SK-N-SH (cell line): ENCODE measurements at regions not wholly inside any gene's neighbourhood (a gene's known extent, or its start where the extent isn't known, plus 50 kb on each side); places are given as distances from the start of the nearest gene placed in this dataset.

Experiments used
- CTCF ChIA-PET: fragments of 300-600, 350-600 bp; formaldehyde crosslinking; extraction: SDS; loops from one replicate; lab custom pipeline; 2021; lab: Yijun Ruan, JAX
- POLR2A ChIA-PET: fragments of 350-600 bp; sonication (Branson Sonifier 250); formaldehyde crosslinking; extraction: SDS; loops from one replicate; lab custom pipeline; 2020; ENCODE audit warnings: antibody characterized with exemption, inconsistent platforms; lab: Yijun Ruan, JAX
- DNase-seq: peaks from one replicate; pipeline ENCODE4 v3.0.0; 2012
- H2AFZ ChIP-seq: fragments of 200-600 bp; sonication (generic); 2 replicates; pipeline ENCODE4 v1.8.1; 2016; ENCODE audit warnings: antibody characterized with exemption, mild to moderate bottlenecking, low read depth
- H3F3A ChIP-seq: fragments of 200-600 bp; sonication (generic); replicated peaks from 2 replicates; pipeline ENCODE3; 2016; ENCODE audit warnings: antibody characterized with exemption, mild to moderate bottlenecking; ENCODE audit not compliant: insufficient read depth
- H3K27ac ChIP-seq, 2 experiments: fragments of 200-500 bp in 1 of 2; fragments of 200-600 bp in 1 of 2; sonication (Bioruptor generic) in 1 of 2; sonication (generic), shearing (Covaris generic) in 1 of 2; 2 replicates each; pipeline versions ENCODE4 v1.5.1 to v1.6.1; 2014 to 2016; ENCODE audit warnings: low read depth in 2 of 2, inconsistent platforms in 1 of 2, low read length in 1 of 2, mild to moderate bottlenecking in 1 of 2, mixed read lengths in 1 of 2
- H3K27me3 ChIP-seq: fragments of 200-600 bp; sonication (generic), shearing (Covaris generic); 2 replicates; pipeline ENCODE4 v1.6.1; 2016; ENCODE audit warnings: mixed run types; ENCODE audit not compliant: insufficient read depth
- H3K36me3 ChIP-seq, 2 experiments: fragments of 200-500 bp in 1 of 2; fragments of 200-600 bp in 1 of 2; sonication (Bioruptor generic) in 1 of 2; sonication (generic) in 1 of 2; replicated peaks in 1 of 2; 2 replicates each; pipeline versions ENCODE3 to v1.5.1; 2014 to 2016; ENCODE audit warnings: low read length in 1 of 2, mild to moderate bottlenecking in 1 of 2; ENCODE audit not compliant: insufficient read depth in 2 of 2, control insufficient read depth in 1 of 2
- H3K4me1 ChIP-seq, 2 experiments: fragments of 200-500 bp in 1 of 2; fragments of 200-600 bp in 1 of 2; sonication (Bioruptor generic) in 1 of 2; sonication (generic), shearing (Covaris generic) in 1 of 2; 2 replicates each; pipeline versions ENCODE4 v1.5.1 to v1.6.1; 2014 to 2016; ENCODE audit warnings: low read depth in 1 of 2, low read length in 1 of 2, mixed run types in 1 of 2; ENCODE audit not compliant: insufficient read depth in 2 of 2, control insufficient read depth in 1 of 2
- H3K4me2 ChIP-seq: fragments of 200-600 bp; sonication (generic), shearing (Covaris generic); 2 replicates; pipeline ENCODE4 v1.6.1; 2017; ENCODE audit warnings: mixed run types
- H3K4me3 ChIP-seq, 2 experiments: fragments of 200-500 bp in 1 of 2; fragments of 200-600 bp in 1 of 2; sonication (Bioruptor generic) in 1 of 2; sonication (generic), shearing (Covaris generic) in 1 of 2; 2 replicates each; pipeline versions ENCODE4 v1.5.1 to v1.8.1; 2014 to 2016; ENCODE audit warnings: low read depth in 2 of 2, inconsistent platforms in 1 of 2, low read length in 1 of 2, mild to moderate bottlenecking in 1 of 2, mixed read lengths in 1 of 2, moderate library complexity in 1 of 2
- H3K79me2 ChIP-seq: fragments of 200-600 bp; sonication (generic); 2 replicates; pipeline ENCODE4 v1.8.1; 2017; ENCODE audit warnings: mild to moderate bottlenecking; ENCODE audit not compliant: insufficient read depth
- H3K9ac ChIP-seq: fragments of 200-600 bp; sonication (generic); 2 replicates; pipeline ENCODE4 v1.6.1; 2017; ENCODE audit warnings: mixed run types
- H3K9me2 ChIP-seq: fragments of 200-600 bp; sonication (generic); 2 replicates; pipeline ENCODE4 v1.6.1; 2017; ENCODE audit warnings: mixed run types
- H3K9me3 ChIP-seq: fragments of 200-600 bp; sonication (generic); 2 replicates; pipeline ENCODE4 v1.6.1; 2017; ENCODE audit warnings: mixed run types, mild to moderate bottlenecking, moderate library complexity
- H4K20me1 ChIP-seq: fragments of 200-600 bp; sonication (generic); 2 replicates; pipeline ENCODE4 v1.6.1; 2017; ENCODE audit warnings: mild to moderate bottlenecking, mixed run types; ENCODE audit not compliant: insufficient read depth
- CTCF ChIP-seq: fragments of 200-600 bp; sonication (generic); IDR thresholded peaks from 2 replicates; pipeline ENCODE4 v1.6.1; 2017; ENCODE audit warnings: antibody characterized with exemption, mild to moderate bottlenecking, moderate library complexity
- EZH2phosphoT487 ChIP-seq: fragments of 200-600 bp; sonication (generic); IDR thresholded peaks from 2 replicates; pipeline ENCODE4 v1.6.1; 2017; ENCODE audit warnings: low read depth, mixed run types, mild to moderate bottlenecking, antibody characterized with exemption, moderate library complexity, borderline replicate concordance
- FOSL2 ChIP-seq: IDR thresholded peaks from 2 replicates; pipeline ENCODE4 v1.4.0; 2012; ENCODE audit warnings: low read depth, mild to moderate bottlenecking, moderate library complexity, borderline replicate concordance
- FOXM1 ChIP-seq: IDR thresholded peaks from 2 replicates; pipeline ENCODE4 v1.4.0; 2012; ENCODE audit warnings: low read depth, mild to moderate bottlenecking
- GATA2 ChIP-seq: sonication (generic); formaldehyde crosslinking; IDR thresholded peaks from 2 replicates; pipeline ENCODE4 v1.5.0; 2020; ENCODE audit warnings: mild to moderate bottlenecking, missing genetic modification reagents
- JUND ChIP-seq: IDR thresholded peaks from 2 replicates; pipeline ENCODE4 v1.4.0; 2012
- MEF2A ChIP-seq: IDR thresholded peaks from 2 replicates; pipeline ENCODE4 v1.4.0; 2012; ENCODE audit warnings: low read depth, borderline replicate concordance
- NFIC ChIP-seq: IDR thresholded peaks from 2 replicates; pipeline ENCODE4 v1.4.0; 2012; ENCODE audit warnings: borderline replicate concordance
- PBX3 ChIP-seq: IDR thresholded peaks from 2 replicates; pipeline ENCODE4; 2012
- POLR2AphosphoS5 ChIP-seq: IDR thresholded peaks from 2 replicates; pipeline ENCODE4 v1.6.1; 2012; ENCODE audit warnings: low read depth, low read length
- RAD21 ChIP-seq: IDR thresholded peaks from 2 replicates; pipeline ENCODE4 v1.6.1; 2012; ENCODE audit warnings: mild to moderate bottlenecking, low read length
- RCOR1 ChIP-seq: fragments of 150-350 bp; IDR thresholded peaks from 2 replicates; pipeline ENCODE4 v1.6.1; 2017; ENCODE audit warnings: antibody characterized with exemption, low read length
- RFX5 ChIP-seq: IDR thresholded peaks from 2 replicates; pipeline ENCODE4 v1.6.1; 2012; ENCODE audit warnings: mild to moderate bottlenecking, improper control_type of control experiment, low read length
- RXRA ChIP-seq: IDR thresholded peaks from 2 replicates; pipeline ENCODE4 v1.4.0; 2012; ENCODE audit warnings: low read depth, mild to moderate bottlenecking, borderline replicate concordance
- SIN3A ChIP-seq: IDR thresholded peaks from 2 replicates; pipeline ENCODE4 v1.6.1; 2012; ENCODE audit warnings: low read depth, mild to moderate bottlenecking, low read length, moderate library complexity, borderline replicate concordance
- USF2 ChIP-seq: fragments of 150-350 bp; IDR thresholded peaks from 2 replicates; pipeline ENCODE4 v1.6.1; 2017; ENCODE audit warnings: antibody characterized with exemption, low read length, low read depth, borderline replicate concordance
- YY1 ChIP-seq: IDR thresholded peaks from 2 replicates; pipeline ENCODE4 v1.4.0; 2012; ENCODE audit warnings: low read depth, mild to moderate bottlenecking
- TF ChIP-seq, protein P1 (sequence below): fragments of 150-350 bp; IDR thresholded peaks from 2 replicates; pipeline ENCODE4 v1.6.1; 2016; ENCODE audit warnings: mild to moderate bottlenecking, low read depth, low read length
- TF ChIP-seq, protein P2 (sequence below): IDR thresholded peaks from 2 replicates; pipeline ENCODE4 v1.4.0; 2012; ENCODE audit warnings: low read depth, borderline replicate concordance
- TF ChIP-seq, protein P3 (sequence below): IDR thresholded peaks from 2 replicates; pipeline ENCODE4 v1.4.0; 2012; ENCODE audit warnings: low read depth, borderline replicate concordance

DNA sequence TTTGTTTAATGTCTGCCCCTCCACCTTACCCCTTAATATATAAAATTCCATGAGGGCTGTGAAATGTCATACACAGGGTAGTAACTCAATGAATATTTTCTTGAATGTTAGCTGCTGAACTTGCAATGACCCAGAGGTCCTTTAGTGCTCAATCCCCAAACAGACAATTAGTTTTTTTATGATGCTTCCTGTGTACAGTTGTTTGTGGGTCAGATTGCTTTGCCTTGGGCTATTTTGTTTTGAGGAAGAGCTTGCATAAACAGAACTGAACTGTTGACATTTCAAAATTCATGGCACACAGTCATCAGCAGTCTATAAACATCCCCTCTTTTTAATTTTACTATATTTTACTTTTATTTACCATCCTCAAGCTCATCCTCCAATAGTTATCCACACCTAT is 820.5 kb upstream of the SEL1L start:
- H3K27me3 ChIP-seq, result no peaks in the 10 kb centered on the region
- no peak for DNase-seq
- H3F3A ChIP-seq, result no peaks in the 10 kb centered on the region
- no peak overlapping the region for H3K27ac ChIP-seq
- H3K4me2 ChIP-seq, result no peak overlapping the region
- no peaks in the 10 kb centered on the region for H4K20me1 ChIP-seq
- no peak overlapping the region for H2AFZ ChIP-seq
- H3K36me3 ChIP-seq, result no peaks in the 10 kb centered on the region
- H3K4me1 ChIP-seq, result no peaks in the 10 kb centered on the region
- no peaks in the 10 kb centered on the region for H3K9me2 ChIP-seq
- H3K79me2 ChIP-seq, result no peaks in the 10 kb centered on the region
- H3K9me3 ChIP-seq, result no peaks in the 10 kb centered on the region
- POLR2A ChIA-PET, result no interaction called here
- CTCF ChIA-PET, result no interaction called here
- no peak overlapping the region for H3K4me3 ChIP-seq
- H3K9ac ChIP-seq, result no peak overlapping the region
- TF ChIP-seq USF2 (no peak), CTCF (no peak), RXRA (no peak), RCOR1 (no peak), JUND (no peak), YY1 (no peak), POLR2AphosphoS5 (no peak), FOXM1 (no peak), MEF2A (no peak), RFX5 (no peak), PBX3 (no peak), RAD21 (no peak), NFIC (no peak), EZH2phosphoT487 (no peak), GATA2 (no peak), FOSL2 (no peak), SIN3A (no peak)
- TF ChIP-seq, protein P1, sequence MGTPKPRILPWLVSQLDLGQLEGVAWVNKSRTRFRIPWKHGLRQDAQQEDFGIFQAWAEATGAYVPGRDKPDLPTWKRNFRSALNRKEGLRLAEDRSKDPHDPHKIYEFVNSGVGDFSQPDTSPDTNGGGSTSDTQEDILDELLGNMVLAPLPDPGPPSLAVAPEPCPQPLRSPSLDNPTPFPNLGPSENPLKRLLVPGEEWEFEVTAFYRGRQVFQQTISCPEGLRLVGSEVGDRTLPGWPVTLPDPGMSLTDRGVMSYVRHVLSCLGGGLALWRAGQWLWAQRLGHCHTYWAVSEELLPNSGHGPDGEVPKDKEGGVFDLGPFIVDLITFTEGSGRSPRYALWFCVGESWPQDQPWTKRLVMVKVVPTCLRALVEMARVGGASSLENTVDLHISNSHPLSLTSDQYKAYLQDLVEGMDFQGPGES, result no peak
- TF ChIP-seq, protein P2, sequence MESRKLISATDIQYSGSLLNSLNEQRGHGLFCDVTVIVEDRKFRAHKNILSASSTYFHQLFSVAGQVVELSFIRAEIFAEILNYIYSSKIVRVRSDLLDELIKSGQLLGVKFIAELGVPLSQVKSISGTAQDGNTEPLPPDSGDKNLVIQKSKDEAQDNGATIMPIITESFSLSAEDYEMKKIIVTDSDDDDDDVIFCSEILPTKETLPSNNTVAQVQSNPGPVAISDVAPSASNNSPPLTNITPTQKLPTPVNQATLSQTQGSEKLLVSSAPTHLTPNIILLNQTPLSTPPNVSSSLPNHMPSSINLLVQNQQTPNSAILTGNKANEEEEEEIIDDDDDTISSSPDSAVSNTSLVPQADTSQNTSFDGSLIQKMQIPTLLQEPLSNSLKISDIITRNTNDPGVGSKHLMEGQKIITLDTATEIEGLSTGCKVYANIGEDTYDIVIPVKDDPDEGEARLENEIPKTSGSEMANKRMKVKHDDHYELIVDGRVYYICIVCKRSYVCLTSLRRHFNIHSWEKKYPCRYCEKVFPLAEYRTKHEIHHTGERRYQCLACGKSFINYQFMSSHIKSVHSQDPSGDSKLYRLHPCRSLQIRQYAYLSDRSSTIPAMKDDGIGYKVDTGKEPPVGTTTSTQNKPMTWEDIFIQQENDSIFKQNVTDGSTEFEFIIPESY, result no peak
- TF ChIP-seq, protein P3, sequence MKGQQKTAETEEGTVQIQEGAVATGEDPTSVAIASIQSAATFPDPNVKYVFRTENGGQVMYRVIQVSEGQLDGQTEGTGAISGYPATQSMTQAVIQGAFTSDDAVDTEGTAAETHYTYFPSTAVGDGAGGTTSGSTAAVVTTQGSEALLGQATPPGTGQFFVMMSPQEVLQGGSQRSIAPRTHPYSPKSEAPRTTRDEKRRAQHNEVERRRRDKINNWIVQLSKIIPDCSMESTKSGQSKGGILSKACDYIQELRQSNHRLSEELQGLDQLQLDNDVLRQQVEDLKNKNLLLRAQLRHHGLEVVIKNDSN, result no peak
- TF ChIP-seq, all 33 proteins: peak for 0
